Hindlimb muscle (tissue), 1 donor: ENCODE measurements at regions not wholly inside any gene's neighbourhood (a gene's known extent, or its start where the extent isn't known, plus 50 kb on each side); places are given as distances from the start of the nearest gene placed in this dataset.

Experiments used
- DNase-seq: peaks from one replicate; pipeline ENCODE4 v3.0.0-alpha.2; 2013

DNA sequence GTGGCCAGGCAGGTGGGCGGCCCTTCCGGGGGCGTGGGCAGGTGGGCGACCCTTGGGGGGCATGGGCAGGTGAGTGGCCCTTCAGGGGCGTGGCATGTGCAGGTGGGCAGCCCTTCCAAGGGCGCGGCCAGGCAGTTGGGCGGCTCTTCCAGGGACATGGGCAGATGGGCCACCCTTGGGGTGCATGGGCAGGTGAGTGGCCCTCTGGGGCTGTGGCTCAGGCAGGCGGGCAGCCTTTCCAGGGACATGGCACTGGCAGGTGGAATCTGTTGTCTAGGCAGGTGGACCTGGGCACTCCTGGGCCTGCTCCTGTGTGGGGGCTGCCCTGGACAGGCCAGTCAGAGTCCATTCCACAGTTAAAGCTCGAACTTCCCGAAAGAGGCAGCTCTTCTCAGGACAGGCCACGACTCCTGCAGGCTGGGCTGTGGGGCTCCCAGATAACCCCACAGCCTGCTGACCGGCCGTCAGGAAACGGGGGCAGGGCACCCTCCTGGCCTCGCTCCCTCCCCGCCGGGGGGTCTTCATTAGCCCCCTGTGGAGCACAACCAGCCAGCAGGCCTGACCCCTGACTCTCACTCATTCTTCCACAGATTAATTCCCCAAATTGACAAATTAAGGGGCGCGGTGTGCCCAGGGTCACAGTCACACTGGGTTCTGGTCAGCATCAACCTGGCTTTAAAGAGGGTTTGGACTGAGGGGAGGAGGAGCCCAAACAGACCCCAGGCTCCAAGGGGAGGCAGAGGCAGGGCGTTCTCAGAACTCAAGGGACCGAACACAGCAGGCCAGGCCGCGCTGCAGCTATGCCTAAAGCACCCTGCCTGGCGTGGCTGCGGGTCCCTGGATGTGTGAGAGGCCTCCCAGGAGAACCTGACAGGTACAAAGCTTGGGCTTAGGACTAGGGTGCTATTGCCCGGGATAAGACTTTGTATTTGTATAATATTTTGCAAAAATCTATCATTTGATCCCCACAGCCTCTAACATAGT lies 130.0 kb downstream of the DLL1 start:
- DNase-seq = no peak

DNA sequence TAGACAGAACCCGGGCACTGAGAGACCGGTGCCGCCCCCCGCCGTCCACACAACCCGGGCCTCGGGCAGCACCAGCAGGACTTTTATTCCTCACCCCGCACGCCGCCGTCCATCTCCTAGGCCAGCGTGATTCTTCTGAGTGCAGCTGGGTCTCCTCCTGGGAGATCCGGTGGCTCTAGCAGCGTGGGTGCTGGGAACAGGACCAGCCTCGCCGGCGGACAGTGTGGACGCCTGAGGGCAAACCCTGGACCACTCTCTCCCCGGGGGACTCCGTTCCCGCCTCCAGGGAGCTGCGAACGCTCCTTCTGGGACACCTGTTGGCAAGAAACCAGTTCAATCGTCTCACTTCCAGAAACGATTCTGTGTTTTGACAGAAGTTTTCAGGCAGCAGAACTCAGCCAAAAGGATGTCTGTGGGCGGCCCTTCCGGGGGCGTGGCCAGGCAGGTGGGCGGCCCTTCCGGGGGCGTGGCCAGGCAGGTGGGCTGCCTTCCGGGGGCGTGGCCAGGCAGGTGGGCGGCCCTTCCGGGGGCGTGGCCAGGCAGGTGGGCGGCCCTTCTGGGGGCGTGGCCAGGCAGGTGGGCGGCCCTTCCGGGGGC lies 130.7 kb downstream of the DLL1 start:
- DNase-seq = no peak

DNA sequence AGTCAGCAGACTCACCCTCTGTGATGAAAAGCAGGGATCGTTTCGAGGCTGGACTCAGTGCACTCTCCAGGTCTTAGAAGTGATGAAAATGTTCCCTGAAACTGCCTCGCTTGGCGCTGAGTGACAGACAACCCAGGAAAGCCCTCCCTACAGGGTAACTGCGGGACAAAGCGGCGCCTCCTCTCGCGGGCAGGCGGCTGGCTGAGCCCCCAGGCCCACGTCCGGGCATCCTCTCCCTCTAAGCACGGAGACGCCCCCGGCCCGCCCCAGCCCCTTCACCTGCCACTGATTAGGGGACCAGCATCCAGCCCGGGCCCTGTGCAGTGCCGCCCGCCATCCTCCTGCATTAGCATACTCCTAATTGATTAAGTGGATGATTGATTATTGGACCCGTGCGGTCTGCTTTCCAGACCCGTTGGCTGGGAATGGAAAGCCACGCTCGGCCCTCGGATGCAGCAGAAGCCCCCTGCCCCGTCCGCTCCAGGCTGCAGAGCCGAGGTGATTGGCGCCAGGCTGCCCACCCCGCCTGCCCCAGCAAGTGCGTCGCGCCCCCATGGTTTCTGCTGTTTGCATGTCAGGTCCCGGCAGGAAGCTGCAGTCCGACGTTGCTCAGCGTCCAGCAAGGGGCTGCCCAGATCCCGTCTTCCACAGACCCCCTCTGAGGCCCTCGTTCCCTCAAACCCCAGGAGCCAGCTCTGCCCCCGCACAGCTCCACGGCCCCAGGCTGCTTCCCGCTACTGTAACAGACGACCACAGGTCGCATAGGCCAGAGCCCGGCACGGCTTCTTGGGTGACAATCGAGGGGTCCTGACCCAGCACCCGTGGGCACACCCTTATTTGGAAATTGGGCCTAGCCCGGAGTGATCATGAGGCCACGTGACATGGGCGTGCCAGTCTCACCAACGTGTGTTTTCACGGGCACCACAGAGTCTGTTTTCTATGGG lies 131.6 kb downstream of the DLL1 start:
- DNase-seq = no peak

DNA sequence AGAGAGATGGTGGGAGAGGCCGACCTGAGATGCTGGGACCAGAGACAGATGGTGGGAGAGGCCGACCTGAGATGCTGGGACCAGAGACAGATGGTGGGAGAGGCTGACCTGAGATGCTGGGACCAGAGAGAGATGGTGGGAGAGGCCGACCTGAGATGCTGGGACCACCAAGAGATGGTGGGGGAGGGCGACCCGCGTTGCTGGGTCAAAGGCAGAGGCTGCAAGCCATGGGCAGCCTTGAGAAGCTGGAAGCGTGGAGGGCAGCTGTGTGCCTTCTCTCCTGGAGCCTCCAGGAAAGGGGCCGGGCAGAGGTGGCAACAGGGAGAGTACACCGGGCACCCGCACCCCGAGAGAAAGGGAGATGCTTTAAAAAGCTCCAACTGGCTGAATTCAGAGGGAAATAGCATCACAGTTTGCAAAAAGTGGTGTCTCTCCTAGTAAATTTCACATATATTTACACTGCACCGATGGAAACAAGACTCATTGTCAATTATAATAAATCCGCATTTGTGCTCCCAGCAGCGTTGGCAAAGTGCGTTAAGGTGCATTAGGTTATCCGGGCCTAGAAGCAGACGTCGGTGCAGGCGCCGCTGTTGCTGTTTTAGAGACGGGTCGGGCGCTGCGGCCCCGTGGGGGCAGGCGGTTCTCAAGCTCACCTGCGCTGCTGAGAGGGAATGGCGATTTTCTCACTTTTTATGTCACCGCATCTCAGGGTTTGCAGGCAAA lies 132.4 kb downstream of the DLL1 start:
- DNase-seq = no peak

DNA sequence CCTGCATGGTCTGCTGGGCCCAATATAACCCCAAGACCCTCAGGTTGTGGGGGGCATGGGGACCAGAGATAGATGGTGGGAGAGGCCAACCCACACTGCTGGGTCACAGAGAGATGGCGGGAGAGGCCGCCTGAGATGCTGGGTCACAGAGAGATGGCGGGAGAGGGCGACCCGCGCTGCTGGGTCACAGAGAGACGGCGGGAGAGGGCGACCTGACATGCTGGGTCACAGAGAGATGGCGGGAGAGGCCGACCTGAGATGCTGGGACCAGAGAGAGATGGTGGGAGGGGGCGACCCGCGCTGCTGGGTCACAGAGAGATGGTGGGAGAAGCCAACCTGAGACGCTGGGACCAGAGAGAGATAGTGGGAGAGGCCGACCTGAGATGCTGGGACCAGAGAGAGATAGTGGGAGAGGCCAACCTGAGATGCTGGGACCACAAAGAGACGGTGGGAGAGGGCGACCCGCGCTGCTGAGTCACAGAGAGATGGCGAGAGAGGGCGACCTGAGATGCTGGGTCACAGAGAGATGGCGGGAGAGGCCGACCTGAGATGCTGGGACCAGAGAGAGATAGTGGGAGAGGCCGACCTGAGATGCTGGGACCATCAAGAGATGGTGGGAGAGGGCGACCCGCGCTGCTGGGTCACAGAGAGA lies 133.2 kb downstream of the DLL1 start:
- no peak for DNase-seq

DNA sequence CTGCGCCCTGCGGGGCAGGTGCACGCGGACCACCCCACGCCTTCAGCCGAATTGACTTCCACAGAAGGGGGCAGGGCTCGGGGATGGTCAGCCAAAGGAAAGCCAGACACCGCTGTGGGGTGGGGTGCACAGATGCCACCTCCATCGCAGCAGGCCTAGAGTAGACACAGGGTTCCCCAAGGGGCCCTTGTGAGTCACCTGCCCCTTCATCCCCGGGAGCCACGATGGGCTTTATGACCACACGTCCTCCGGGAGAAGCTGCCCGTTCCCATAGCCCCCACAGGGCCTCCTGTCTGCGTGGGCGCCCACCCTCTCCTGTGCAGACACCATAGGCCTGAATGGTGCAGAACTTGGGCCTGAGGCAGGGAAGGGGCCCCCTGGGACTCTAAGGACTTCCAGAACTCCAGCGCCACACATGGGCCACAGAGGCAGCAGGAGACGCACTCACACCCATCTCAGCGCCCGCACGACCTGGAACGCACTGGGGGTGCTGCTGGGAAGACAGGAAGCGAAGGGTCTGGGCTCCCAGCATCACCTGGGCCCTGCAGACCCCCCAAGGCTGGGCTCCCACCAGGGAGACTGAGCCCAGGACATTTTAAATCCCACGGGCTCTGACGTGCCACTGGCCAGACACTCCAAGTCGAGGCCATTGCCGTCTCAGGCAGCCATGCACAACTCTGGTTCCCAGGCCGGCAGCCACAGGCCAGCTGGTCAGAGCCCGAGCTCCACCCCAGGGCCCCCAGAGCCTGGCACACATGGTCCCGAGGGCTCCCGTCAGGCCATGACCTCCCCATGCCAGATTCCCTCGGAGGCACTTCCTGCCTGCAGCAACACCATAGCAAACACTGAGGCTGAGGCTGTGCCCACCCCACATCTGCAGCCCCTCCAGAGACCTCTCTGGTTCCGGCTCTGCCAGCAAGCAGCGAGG lies 134.2 kb downstream of the DLL1 start:
- DNase-seq = no peak

DNA sequence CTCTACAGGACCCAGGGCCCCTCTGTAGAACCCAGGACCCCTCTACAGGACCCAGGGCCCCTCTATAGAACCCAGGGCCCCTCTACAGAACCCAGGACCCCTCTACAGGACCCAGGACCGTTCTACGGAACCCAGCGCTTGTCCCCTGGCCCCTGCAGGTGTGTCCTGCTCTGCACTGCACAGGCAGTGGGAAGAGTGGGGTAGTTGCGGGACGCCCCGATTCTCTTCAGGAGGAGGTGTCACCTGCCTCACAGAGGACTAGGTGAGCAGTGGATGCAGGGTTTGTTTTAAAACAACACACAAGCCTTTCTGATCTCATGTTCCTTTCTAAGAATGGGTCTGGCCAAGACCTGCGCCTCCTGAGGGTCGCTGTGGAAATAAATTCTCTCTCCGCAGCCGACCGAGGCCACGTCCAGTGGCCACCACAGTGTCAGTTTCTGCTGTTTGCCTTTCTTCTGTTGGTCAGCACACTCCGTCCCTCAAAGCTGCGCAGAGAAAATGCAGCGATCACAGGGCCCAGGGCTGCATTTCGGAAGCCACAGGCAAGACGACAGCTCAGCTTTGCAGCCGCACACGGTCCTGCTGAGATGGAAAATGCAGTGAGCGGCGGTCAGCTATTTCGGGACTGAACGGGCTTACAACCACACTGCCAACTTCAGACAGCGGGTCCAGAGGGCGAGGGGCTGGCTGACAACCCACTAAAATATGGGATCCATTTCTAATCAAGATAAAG lies 135.2 kb downstream of the DLL1 start:
- no peak for DNase-seq

DNA sequence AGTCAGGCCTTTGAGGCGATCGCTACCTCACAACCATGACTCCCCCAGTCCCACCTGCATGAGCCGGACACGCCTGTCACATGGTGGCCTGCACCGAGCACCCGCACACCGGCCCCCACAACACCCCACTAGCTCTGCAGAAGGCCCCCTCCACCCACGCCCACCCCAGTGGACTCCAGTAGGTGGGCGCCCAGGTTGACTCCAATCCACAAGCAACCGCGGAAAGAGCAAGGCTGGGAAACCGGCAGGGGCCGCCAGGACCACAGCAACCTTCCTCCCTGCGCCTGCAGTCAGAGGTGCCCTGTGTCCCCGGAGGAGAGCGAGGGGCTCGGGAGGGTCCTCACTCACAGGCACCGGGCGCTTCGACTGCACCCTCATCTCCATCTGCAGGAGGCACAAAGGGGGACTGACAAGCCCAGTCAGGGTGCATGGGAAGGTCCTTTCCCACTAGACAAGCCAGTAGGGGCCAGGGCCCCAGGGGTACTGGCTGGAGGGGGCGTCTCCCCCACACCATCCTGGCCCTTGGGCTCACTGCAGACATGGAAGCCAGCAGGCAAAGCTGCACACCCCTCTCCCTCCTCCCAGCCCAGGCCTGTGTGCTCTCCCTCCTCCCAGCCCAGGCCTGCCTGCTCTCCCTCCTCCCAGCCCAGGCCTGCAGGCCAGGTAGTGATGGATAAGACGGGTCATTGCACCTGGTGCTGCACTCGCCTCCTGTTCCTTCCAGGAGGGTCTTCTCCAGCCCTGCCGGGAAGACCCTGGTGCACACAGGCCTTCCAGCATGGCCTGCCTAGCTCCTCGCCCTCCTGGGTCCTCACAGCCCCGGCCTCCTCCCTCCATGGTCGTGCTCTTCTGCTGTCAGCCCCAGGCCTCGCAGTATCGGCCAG lies 137.2 kb downstream of the DLL1 start:
- DNase-seq = no peak

DNA sequence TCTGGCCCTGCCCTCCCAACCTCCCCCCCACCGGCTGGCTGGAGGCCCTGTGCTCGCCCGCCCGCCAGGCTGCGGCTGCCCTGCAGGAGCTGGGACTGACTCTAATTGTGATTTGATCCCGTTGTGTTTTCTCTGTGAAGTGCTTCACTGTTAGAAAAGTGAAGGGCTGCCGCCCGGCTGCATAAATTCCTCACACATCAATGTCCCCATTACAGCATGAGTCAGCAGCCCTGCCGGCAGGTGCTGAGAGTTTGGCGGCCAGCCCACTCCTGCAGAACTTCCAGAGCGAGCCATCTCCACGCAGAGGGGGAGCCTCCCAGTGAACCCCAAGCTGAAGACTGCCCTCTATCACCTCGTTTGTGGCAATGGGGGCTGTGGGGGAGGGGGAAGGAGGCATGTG lies 137.9 kb downstream of the DLL1 start:
- DNase-seq = no peak

DNA sequence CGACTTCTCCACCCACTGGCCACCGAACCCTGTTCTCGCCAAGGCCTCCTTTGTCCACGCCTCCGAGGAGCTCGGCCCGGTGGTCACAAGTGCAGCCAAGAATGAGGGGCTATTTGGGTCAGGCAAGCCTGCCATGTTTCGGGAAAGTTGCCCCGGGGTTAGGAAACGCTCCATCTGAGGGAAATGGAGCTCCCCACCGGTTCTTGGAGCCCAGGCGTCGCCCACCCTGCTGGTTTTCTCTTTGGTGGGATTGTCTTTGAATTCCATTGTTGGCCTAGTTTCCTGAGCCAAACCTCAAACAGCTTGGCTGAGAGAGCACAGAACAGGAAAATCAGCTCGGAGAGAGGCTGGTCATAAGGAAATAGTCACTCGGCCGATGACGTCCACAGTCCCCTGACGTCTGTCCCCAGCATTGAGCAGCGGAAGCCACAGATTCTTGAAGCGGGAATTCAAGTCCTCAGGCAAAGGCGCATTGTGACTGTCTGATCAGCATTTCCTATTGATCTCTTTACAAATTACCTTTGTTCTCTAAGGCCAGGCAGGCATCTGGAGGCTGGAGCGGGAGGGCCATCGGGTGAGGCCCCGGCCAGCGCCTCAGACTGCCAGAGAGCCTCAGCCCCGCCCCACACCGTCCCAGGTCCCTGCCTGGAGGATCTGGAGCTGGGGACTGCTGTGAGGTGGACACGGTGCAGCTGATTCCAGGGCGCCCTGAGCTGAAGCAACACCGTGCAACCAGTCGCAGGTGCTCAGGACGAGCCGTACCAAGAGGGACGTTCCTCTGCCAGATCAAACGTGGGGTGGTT lies 138.6 kb downstream of the DLL1 start:
- no peak for DNase-seq

DNA sequence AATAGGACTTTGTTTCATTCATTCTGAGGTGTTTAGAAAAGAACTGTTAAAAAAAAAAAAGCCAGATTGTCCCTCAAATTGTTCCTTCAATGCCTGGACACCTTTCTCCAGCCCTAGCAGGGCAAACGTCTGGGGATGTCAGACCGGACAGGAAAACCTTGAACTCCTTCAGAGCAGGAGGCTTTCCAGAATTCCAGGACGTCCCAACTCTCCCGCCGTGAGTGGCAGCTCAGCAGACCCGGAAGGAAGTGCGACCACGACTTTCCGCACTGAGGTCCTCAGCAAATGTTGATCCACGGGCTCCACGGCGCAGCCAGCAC lies 139.1 kb downstream of the DLL1 start:
- DNase-seq = no peak

DNA sequence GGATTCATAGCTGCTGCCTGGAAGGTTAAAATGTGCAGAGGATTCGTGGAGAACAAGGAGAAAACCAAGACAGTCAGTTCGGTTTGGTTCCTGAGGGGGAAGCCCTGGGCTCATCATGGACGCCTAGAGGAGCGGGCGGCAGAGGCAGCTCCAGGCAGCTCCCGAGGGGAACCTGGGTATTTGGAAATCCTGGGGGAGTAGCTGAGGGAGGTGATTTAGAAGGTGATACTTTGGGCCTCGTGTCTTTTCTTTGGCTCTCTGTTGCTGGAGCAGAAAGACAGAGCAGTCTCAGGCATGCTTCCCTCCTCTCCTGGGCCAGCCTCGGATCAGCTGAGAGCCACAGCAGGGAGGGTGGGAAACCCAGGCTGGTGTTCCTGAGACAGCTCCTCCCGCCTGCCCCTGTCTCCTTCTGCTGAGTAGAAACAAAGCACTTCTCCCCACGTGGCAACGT lies 139.5 kb downstream of the DLL1 start:
- DNase-seq = no peak

DNA sequence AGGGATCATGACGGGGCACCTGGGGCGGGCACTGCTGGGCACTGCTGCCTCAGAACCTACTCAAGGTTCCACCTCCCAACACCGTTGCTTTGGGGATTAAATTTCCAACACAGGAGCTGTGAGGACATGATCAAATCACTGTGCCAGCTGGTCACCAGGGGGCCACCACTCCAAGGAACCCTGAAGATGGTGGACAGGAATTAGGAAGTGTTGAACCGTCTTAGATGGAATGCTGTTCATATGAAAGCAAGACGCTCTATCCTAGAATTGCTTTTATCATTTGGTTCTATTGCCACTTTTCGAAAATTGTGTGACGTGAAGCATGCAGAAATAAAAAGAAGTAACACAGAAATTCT lies 140.3 kb downstream of the DLL1 start:
- DNase-seq = no peak

DNA sequence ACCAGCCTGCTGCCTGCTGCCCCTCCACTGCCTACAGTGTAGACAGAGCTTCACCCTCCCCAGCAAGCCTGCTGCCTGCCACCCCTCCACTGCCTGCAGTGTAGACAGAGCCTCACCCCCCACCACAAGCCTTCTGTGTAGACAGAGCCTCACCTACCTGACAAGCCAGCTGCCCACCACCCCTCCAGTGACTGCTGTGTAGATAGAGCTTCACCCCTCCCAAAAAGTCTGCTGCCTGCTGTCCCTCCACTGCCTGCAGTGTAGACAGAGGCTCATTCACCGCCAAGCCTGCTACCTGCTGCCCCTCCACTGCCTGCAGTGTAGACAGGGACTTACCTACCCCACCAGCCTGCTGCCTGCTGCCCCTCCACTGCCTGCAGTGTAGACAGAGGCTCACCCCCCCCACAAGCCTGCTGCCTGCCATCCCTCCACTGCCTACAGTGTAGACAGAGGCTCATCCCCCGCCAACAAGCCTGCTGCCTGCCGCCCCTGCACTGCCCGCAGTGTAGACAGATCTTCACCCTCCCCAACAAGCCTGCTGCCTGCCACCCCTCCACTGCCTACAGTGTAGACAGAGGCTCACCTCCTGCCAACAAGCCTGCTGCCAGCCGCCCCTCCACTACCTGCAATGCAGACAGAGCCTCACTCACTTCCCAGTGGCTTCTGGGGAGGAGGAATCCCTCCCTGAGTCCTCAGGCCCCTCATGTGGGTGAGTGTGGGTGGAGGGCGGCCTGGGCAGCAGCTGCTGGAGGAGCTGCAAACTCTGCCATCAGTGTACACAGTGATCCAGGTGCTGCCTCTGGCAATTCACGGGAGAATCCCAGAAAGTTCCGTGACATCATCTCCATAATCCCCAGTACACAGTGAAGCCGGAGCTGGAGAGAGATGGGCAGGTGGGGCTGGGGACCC lies 140.9 kb downstream of the DLL1 start:
- DNase-seq = no peak

DNA sequence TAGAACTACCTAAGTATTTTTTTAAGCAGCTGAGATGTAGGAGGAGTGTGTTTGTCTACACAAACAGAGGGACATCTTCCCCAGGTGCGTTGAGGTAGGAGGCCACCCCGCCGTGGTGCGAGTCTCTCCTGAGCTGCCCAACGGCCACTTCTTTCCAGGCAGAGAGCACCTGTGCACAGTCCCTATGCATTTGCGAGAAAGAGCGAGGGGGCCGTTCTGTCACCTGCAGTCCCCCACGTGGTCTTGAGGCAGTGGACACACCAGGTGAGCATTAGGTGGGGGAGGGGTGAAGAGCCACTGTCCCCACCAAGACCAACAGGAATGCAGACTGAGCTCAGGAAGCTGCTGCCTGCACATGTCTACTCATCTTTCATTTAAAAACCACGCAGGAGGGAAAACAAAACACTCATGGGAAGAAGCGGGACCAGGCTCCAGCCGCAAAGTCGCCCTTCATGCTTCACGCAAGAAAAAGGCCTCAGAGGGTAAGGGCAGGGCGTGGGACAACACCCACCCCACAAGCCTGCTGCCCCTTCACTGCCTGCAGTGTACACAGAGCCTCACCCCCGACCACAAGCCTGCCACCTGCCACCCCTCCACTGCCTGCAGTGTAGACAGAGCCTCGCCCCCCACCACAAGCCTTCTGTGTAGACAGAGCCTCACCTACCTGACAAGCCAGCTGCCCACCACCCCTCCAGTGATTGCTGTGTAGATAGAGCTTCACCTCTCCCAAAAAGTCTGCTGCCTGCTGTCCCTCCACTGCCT lies 142.0 kb downstream of the DLL1 start:
- no peak for DNase-seq
